CD4-positive, alpha-beta T cell (primary cell): ENCODE measurements at regions not wholly inside any gene's neighbourhood (a gene's known extent, or its start where the extent isn't known, plus 50 kb on each side); places are given as distances from the start of the nearest gene placed in this dataset.

Experiments used
- ATAC-seq: fragments of 200-7000 bp; cut with Tn5 transposase; one replicate; pipeline ENCODE4 v1.10.0; 2022; ENCODE audit warnings: mild to moderate bottlenecking; ENCODE audit not compliant: poor library complexity
- CTCF ChIA-PET: fragments of 350-600 bp; sonication (Branson Sonifier 250); formaldehyde crosslinking; loops from one replicate; lab custom pipeline; 2021; ENCODE audit warnings: antibody characterized with exemption, inconsistent platforms; lab: Charles Lee
- POLR2A ChIA-PET: fragments of 350-600 bp; sonication (Branson Sonifier 250); formaldehyde crosslinking; loops from one replicate; lab custom pipeline; 2021; ENCODE audit warnings: antibody characterized with exemption, inconsistent platforms; lab: Charles Lee
- DNase-seq, 14 experiments: peaks; one replicate each; pipeline ENCODE4 v3.0.0-alpha.2; 2013 to 2020; ENCODE audit warnings: mixed read lengths in 2 of 14
- H3K27ac ChIP-seq, 2 donors: one replicate each; pipeline versions ENCODE4 v1.5.1 to v1.7.0; 2013; ENCODE audit warnings: low read length in 2 of 2, low read depth in 1 of 2, mild to moderate bottlenecking in 1 of 2
- H3K27me3 ChIP-seq, 2 experiments: 1 replicate in 1 of 2; 2 replicates in 1 of 2; pipeline versions ENCODE4 v1.6.1 to v1.7.0; 2013; ENCODE audit warnings: low read length in 2 of 2, control low read depth in 1 of 2, mild to moderate bottlenecking in 1 of 2, moderate library complexity in 1 of 2; ENCODE audit not compliant: insufficient read depth in 2 of 2, control insufficient read depth in 1 of 2
- H3K36me3 ChIP-seq: one replicate; pipeline ENCODE4 v1.6.1; 2013; ENCODE audit warnings: low read length, control low read depth; ENCODE audit not compliant: insufficient read depth
- H3K4me1 ChIP-seq: one replicate; pipeline ENCODE4 v1.6.1; 2013; ENCODE audit warnings: low read length, control low read depth; ENCODE audit not compliant: insufficient read depth
- H3K4me3 ChIP-seq: one replicate; pipeline ENCODE4 v1.5.1; 2013; ENCODE audit warnings: mild to moderate bottlenecking, low read length, moderate library complexity
- H3K9me3 ChIP-seq, 2 experiments: 1 replicate in 1 of 2; 2 replicates in 1 of 2; pipeline versions ENCODE4 v1.6.1 to v1.7.0; 2013; ENCODE audit warnings: low read length in 2 of 2, mild to moderate bottlenecking in 2 of 2, control low read depth in 1 of 2, moderate library complexity in 1 of 2; ENCODE audit not compliant: control insufficient read depth in 1 of 2, insufficient read depth in 1 of 2
- H3K27ac Mint-ChIP-seq: one replicate; pipeline ENCODE4 v1.8.0; 2020; ENCODE audit warnings: mixed read lengths
- H3K27me3 Mint-ChIP-seq: one replicate; pipeline ENCODE4 v1.8.0; 2021; ENCODE audit warnings: mixed read lengths
- H3K36me3 Mint-ChIP-seq: one replicate; pipeline ENCODE4 v1.8.0; 2021; ENCODE audit warnings: low read depth, mixed read lengths
- H3K4me1 Mint-ChIP-seq: one replicate; pipeline ENCODE4 v1.8.0; 2021; ENCODE audit warnings: low read depth, mixed read lengths
- H3K4me3 Mint-ChIP-seq: one replicate; pipeline ENCODE4 v1.8.0; 2020; ENCODE audit warnings: mild to moderate bottlenecking, mixed read lengths
- H3K9me3 Mint-ChIP-seq: one replicate; pipeline ENCODE4 v1.8.0; 2020; ENCODE audit warnings: mixed read lengths
- CTCF ChIP-seq: fragments of 200-600 bp; IDR thresholded peaks from one replicate; pipeline ENCODE4 v1.8.0; 2022; ENCODE audit warnings: antibody characterized with exemption, mild to moderate bottlenecking
- intact Hi-C, 2 experiments: fragments of 100-400 bp; cut with DNase I in 1 of 2; cut with micrococcal nuclease in 1 of 2; formaldehyde crosslinking; loops; one replicate each; pipeline versions ENCODE4 v1.15.1 to v1.9.0; 2023 to 2025; cut with DNase I, micrococcal nuclease

GRCh38 chrX:39577985-39578869, 519.5 kb downstream of the BCOR start:
- TF ChIP-seq CTCF: no peak
- CTCF ChIA-PET: no interaction called here
- no peaks in the 10 kb centered on the region for H3K9me3 Mint-ChIP-seq

DNA sequence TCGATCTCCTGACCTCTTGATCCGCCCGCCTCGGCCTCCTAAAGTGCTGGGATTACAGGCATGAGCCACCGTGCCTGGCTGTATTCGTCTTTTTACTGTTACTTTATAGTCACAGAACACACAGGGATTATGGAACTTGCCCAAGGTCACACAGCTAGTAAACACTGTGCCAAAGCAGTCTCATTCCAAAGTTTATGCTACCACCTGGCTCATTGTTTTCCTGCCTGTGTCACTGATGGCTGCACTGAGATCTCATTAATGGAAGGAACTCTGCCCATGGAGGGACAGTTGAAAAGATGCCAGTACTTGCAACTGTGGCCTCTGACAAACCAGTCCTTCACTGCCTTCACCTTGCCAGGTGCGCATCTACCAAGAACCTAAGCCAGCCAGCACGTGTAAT, 517.7 kb downstream of the BCOR start:
- Mint-ChIP-seq H3K9me3 (no peaks in the 10 kb centered on the region), H3K4me1 (peaks cover 12% of the 10 kb centered on the region), H3K27me3 (no peaks in the 10 kb centered on the region), H3K27ac (no peak overlapping the region), H3K4me3 (no peak overlapping the region), H3K36me3 (no peaks in the 10 kb centered on the region)
- ChIA-PET CTCF (no interaction called here), POLR2A (no interaction called here)
- Histone ChIP-seq H3K27me3 (no peaks in the 10 kb centered on the region), H3K4me1 (peaks cover 10% of the 10 kb centered on the region), H3K36me3 (no peaks in the 10 kb centered on the region), H3K9me3 (no peaks in the 10 kb centered on the region), H3K27ac (no peak overlapping the region), H3K4me3 (no peak overlapping the region)
- DNase-seq (no peak), ATAC-seq (no peak)
- intact Hi-C loops: no loop called here
- no peak for TF ChIP-seq CTCF

More at GRCh38 chrX:39577985-39578869, 519.5 kb downstream of the BCOR start:
- H3K4me3 Mint-ChIP-seq: peak overlapping the region; percentile 83
- ATAC-seq (peak; percentile 51), DNase-seq (peak in 13 of 14 experiments; percentile 0 to 49 (median 12))
- H3K27me3 Mint-ChIP-seq: no peaks in the 10 kb centered on the region
- Histone ChIP-seq H3K36me3 (no peaks in the 10 kb centered on the region), H3K9me3 (no peaks in the 10 kb centered on the region), H3K27ac (no peak overlapping the region), H3K4me3 (peak overlapping the region; percentile 25), H3K27me3 (no peaks in the 10 kb centered on the region), H3K4me1 (peaks cover 10% of the 10 kb centered on the region)
- H3K27ac Mint-ChIP-seq: no peak overlapping the region
- H3K36me3 Mint-ChIP-seq: no peaks in the 10 kb centered on the region
- POLR2A ChIA-PET: no interaction called here
- intact Hi-C loops: no loop called here
- H3K4me1 Mint-ChIP-seq: peaks cover 12% of the 10 kb centered on the region

- Histone ChIP-seq H3K27ac (no peak overlapping the region), H3K4me1 (peaks cover 10% of the 10 kb centered on the region), H3K27me3 (no peaks in the 10 kb centered on the region), H3K4me3 (no peak overlapping the region), H3K9me3 (no peaks in the 10 kb centered on the region), H3K36me3 (no peaks in the 10 kb centered on the region)
- Mint-ChIP-seq H3K36me3 (no peaks in the 10 kb centered on the region), H3K4me3 (no peak overlapping the region), H3K4me1 (peaks cover 12% of the 10 kb centered on the region), H3K27me3 (no peaks in the 10 kb centered on the region), H3K27ac (no peak overlapping the region), H3K9me3 (no peaks in the 10 kb centered on the region)
- DNase-seq: no peak
- ChIA-PET POLR2A (no interaction called here), CTCF (no interaction called here)
- ATAC-seq: no peak
- intact Hi-C loops: no loop called here
- no peak for TF ChIP-seq CTCF
These were observed 516.3 kb downstream of the BCOR start for GRCh38 chrX:39581411-39581810.
